Astrocyte of the cerebellum (primary cell): ENCODE measurements at regions not wholly inside any gene's neighbourhood (a gene's known extent, or its start where the extent isn't known, plus 50 kb on each side); places are given as distances from the start of the nearest gene placed in this dataset.
"Not testable (repeated sequence)": the region's sequence is repeated elsewhere in the genome, so short reads cannot be mapped to it uniquely, and the experiment has no call there.

Source experiments
- DNase-seq: peaks from one replicate; pipeline ENCODE4 v3.0.0-alpha.2; 2011; ENCODE audit warnings: low read depth
- H3K4me3 ChIP-seq: 2 replicates; pipeline ENCODE4 v1.5.1; 2011; ENCODE audit warnings: mild to moderate bottlenecking, low read depth, low read length, moderate library complexity
- in situ Hi-C: cut with HindIII; loops from 2 replicates; pipeline ENCODE4 v1.10.0; 2017; ENCODE audit warnings: low sequenced_read_pairs
- TF ChIP-seq, protein P1 (sequence below): IDR thresholded peaks from 2 replicates; pipeline ENCODE4 v1.5.1; 2012; ENCODE audit warnings: low read length, low read depth, moderate library complexity, mild to moderate bottlenecking; ENCODE audit errors: missing control alignments

DNA sequence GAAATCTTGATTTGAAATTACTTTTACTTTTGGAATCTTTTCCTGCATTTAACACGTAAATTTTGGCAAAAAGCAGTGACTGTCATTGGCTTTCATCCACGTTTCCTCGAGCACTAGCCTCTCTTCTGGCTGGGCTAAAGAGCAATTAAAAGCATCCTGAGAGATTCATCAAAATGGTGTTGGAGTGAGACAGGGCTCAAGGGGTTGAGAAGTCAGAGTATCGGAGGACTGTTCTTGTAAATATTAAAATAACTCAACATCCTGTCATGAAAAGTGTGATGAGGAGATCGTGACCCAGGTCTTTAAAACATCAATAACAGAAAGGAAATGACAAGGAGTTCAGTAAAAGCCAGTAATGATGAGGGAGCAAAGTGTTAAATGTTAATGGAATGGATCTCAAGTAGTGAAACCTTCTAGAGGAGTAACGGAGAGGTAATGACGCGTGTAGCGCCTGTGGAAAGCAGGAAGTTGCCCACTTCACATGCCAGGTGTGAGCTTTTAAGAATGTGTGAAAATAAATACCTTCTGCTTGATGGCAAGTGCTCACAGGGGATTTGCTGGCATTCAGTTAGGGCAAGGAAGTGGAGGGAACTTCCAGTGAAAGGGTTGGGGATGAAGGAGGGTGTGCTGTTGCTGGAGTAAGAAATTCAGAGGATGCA is 754.4 kb downstream of the ADCYAP1 start:
- in situ Hi-C loops: no loop called here
- no peak for DNase-seq
- H3K4me3 ChIP-seq: no peak overlapping the region
- TF ChIP-seq, protein P1, sequence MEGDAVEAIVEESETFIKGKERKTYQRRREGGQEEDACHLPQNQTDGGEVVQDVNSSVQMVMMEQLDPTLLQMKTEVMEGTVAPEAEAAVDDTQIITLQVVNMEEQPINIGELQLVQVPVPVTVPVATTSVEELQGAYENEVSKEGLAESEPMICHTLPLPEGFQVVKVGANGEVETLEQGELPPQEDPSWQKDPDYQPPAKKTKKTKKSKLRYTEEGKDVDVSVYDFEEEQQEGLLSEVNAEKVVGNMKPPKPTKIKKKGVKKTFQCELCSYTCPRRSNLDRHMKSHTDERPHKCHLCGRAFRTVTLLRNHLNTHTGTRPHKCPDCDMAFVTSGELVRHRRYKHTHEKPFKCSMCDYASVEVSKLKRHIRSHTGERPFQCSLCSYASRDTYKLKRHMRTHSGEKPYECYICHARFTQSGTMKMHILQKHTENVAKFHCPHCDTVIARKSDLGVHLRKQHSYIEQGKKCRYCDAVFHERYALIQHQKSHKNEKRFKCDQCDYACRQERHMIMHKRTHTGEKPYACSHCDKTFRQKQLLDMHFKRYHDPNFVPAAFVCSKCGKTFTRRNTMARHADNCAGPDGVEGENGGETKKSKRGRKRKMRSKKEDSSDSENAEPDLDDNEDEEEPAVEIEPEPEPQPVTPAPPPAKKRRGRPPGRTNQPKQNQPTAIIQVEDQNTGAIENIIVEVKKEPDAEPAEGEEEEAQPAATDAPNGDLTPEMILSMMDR: no peak

DNA sequence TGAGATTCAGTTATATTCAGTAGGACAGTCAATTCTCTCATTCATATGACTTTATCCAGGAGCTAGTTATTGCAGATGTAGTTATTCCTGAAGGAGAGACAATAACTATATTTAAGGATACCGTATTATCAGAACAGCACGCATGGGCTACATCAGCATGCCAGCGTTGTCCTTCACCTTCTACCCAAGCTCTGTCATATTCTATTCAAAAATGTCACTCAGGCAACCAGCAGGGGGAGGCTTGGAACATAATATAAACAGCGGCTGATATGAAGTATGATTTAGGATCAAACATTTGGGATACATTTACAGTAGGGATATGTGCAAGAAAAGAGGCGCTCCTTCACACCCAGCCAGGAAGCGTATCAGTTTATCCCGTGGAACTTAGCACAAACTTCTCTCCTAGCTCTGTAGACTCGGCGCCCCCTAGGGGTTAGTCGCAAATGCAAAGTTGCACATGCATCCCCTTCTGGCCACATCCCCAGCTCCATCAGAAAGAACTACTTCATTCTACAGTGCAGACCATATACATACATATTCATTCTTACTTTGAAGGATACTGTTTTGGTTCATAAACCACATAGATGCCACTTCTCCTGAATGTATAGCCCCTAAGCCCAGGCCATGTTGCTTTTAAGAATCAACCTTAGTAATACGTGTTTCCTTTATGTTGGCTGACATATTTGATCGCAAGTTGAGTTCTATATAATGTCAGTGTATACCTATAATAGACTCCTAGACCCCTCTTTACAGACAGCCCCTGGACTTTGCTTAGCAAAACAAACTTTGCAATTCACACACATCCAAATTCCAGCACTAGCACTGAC is 759.4 kb downstream of the ADCYAP1 start:
- TF ChIP-seq, protein P1: peak; percentile 75
- in situ Hi-C loops: no loop called here
- DNase-seq: no peak
- no peak overlapping the region for H3K4me3 ChIP-seq

DNA sequence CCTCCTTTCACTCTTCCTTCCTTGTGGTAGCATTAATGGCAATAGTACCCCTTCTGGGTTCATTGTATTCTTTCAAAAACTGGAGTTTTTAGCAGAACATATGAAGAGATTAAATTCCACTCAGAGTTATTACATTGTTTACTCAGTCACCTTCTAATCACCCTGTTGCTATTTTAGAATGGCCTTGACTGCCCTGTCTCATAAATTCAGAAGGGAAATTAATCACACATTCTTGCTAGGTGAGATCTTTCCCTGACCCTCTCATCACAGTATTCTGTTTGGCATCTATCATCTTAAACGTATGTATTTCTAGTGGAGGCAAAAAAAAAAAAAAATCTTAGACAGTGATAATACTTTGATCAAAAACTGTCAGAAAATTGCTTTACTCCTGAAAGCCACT is 760.4 kb downstream of the ADCYAP1 start:
- TF ChIP-seq, protein P1: no peak
- in situ Hi-C loops: loop anchor here (5.0 kb wide), 1 partner anchor 97 kb away; no protein-coding TSS in a partner anchor
- no peak for DNase-seq
- no peak overlapping the region for H3K4me3 ChIP-seq

DNA sequence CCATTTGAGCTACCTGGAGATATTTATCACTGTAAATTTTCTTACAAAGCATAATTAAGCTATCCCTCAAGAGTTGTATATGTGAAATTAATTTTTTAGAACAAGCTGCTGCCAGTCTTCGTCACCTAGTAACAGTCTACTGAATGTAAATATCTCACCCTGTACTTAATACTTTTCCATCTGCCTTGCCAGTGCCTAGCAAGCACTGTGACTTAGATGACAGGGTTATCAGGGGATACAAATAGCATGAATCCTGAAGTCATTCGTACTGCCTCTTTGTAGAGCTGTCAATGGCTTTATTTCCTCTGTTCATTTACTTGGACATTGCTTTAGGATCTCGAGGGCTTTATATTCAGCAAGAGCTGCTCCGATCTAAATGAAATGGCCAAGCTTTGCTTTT is 763.6 kb downstream of the ADCYAP1 start:
- no peak overlapping the region for H3K4me3 ChIP-seq
- in situ Hi-C loops: loop anchor here (5.0 kb wide), 1 partner anchor 94 kb away; no protein-coding TSS in a partner anchor
- no peak for DNase-seq
- TF ChIP-seq, protein P1: no peak

DNA sequence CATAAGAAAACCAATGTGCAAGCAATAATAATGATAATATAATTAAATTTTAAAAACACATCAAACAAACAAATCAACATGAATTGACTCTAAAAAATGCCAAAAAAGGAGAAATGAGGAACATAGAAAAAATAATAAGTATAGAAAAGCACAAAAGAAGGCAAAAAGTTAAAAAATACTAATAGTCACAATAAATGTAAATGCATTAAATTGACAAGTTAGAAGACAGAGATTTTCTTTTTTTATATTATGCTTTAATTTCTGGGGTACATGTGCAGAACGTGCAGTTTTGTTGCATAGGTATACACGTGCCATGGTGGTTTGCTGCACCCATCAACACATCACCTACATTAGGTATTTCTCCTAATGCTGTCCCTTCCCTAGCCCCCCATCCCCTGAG is 767.0 kb downstream of the ADCYAP1 start:
- in situ Hi-C loops, DNase-seq: not testable (repeated sequence)

DNA sequence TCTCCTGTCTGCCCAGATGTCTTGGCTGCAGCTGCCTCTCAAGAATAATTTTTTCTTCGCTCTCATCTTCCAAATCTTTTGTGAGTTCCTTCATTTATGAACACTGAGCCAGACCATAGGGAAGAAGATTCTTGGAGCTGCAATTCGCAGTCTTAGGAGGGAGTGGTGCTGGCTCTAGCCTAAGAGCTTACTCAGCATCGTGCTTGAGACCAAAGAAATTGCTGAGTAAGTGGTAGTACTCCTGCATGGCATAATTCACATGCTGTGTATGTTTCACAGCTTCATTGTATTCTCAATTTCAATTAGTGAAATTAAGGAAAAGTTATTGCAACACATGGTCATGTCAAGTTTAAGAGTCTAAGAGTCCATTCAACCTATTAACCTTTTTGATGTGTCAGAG is 771.7 kb downstream of the ADCYAP1 start:
- DNase-seq: no peak
- TF ChIP-seq, protein P1: no peak
- H3K4me3 ChIP-seq: no peak overlapping the region
- in situ Hi-C loops: no loop called here

More for the DNA sequence above, 767.0 kb downstream of the ADCYAP1 start:
- not testable (repeated sequence) for H3K4me3 ChIP-seq

DNA sequence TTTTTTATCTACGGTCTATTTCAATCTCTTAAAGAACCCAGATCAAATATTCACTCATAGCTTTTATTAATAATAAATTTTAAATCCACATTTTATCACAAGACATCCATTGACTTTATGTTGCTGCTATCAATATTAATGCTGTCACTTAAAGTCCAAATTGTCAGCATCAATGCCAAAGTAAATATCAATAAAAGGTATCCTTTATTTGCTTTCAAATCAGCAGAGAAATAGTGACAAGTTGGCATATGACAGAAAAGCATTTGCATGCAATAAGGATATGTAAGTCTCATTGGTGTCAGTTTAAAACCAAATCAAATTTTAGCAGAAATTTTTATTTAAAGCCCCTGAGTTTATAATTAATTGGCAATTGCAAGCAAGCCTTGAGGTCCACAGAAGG is 775.4 kb downstream of the ADCYAP1 start:
- no peak for DNase-seq
- in situ Hi-C loops: no loop called here
- TF ChIP-seq, protein P1: no peak
- no peak overlapping the region for H3K4me3 ChIP-seq
